T-cell (primary cell): ENCODE measurements at regions not wholly inside any gene's neighbourhood (a gene's known extent, or its start where the extent isn't known, plus 50 kb on each side); places are given as distances from the start of the nearest gene placed in this dataset.

Experiments
- ATAC-seq, 4 experiments: fragments of 200-7000 bp in 3 of 4; fragments of 150-1000 bp in 1 of 4; cut with Tn5 transposase; replicated peaks in 1 of 4; 1 replicate in 3 of 4; 2 replicates in 1 of 4; pipeline ENCODE4 v1.10.0; 2021; ENCODE audit warnings: moderate library complexity in 3 of 4, mild to moderate bottlenecking in 2 of 4, moderate number of reproducible peaks in 1 of 4
- CTCF ChIA-PET, 2 donors: fragments of 300-600 bp; sonication (Branson Sonifier 250); formaldehyde crosslinking; loops; one replicate each; lab custom pipeline; 2022; ENCODE audit warnings: antibody characterized with exemption in 2 of 2; lab: Charles Lee
- POLR2A ChIA-PET, 2 donors: fragments of 300-600 bp; sonication (Branson Sonifier 250); formaldehyde crosslinking; loops; one replicate each; lab custom pipeline; 2022; ENCODE audit warnings: antibody characterized with exemption in 2 of 2; lab: Charles Lee
- DNase-seq, 35 experiments: peaks; one replicate each; pipeline versions ENCODE4 v3.0.0 to v3.0.0-alpha.2; 2013 to 2023
- H3K27ac ChIP-seq: one replicate; pipeline ENCODE4 v1.5.1; 2013; ENCODE audit warnings: low read length
- H3K27me3 ChIP-seq, 2 experiments: replicated peaks in 1 of 2; 1 replicate in 1 of 2; 2 replicates in 1 of 2; pipeline versions ENCODE4 v1.6.1 to v1.7.0; 2013; ENCODE audit warnings: low read length in 1 of 2, mixed read lengths in 1 of 2; ENCODE audit not compliant: control insufficient read depth in 2 of 2, insufficient read depth in 2 of 2; ENCODE audit errors: extremely low read depth in 1 of 2
- H3K36me3 ChIP-seq, 2 donors: 1 replicate in 1 of 2; 2 replicates in 1 of 2; pipeline versions ENCODE4 v1.6.1 to v1.7.0; 2013; ENCODE audit warnings: low read length in 1 of 2; ENCODE audit not compliant: control insufficient read depth in 2 of 2, insufficient read depth in 1 of 2; ENCODE audit errors: extremely low read depth in 1 of 2
- H3K4me1 ChIP-seq, 2 experiments: 1 replicate in 1 of 2; 2 replicates in 1 of 2; pipeline versions ENCODE4 v1.6.1 to v1.7.0; 2013; ENCODE audit warnings: low read length in 2 of 2, mixed read lengths in 1 of 2; ENCODE audit not compliant: insufficient read depth in 2 of 2, control insufficient read depth in 1 of 2; ENCODE audit errors: extremely low read depth in 1 of 2
- H3K4me3 ChIP-seq, 2 donors: 1 replicate in 1 of 2; 2 replicates in 1 of 2; pipeline versions ENCODE4 v1.5.1 to v1.7.0; 2013; ENCODE audit warnings: mild to moderate bottlenecking in 2 of 2, low read length in 1 of 2, moderate library complexity in 1 of 2; ENCODE audit not compliant: control insufficient read depth in 1 of 2; ENCODE audit errors: extremely low read depth in 1 of 2
- H3K9me3 ChIP-seq: 2 replicates; pipeline ENCODE4 v1.7.0; 2013
- H3K27ac Mint-ChIP-seq, 2 donors: one replicate each; pipeline ENCODE4 v1.8.0; 2020 to 2021; ENCODE audit warnings: mild to moderate bottlenecking in 2 of 2, mixed read lengths in 2 of 2
- H3K27me3 Mint-ChIP-seq, 2 donors: one replicate each; pipeline ENCODE4 v1.8.0; 2021 to 2022; ENCODE audit warnings: mixed read lengths in 2 of 2
- H3K36me3 Mint-ChIP-seq: one replicate; pipeline ENCODE4 v1.8.0; 2021; ENCODE audit warnings: mixed read lengths
- H3K4me1 Mint-ChIP-seq, 3 donors: one replicate each; pipeline ENCODE4 v1.8.0; 2020 to 2022; ENCODE audit warnings: mixed read lengths in 3 of 3, mild to moderate bottlenecking in 1 of 3
- H3K4me3 Mint-ChIP-seq, 3 donors: one replicate each; pipeline ENCODE4 v1.8.0; 2020 to 2022; ENCODE audit warnings: mild to moderate bottlenecking in 3 of 3, mixed read lengths in 3 of 3, moderate library complexity in 3 of 3
- H3K9me3 Mint-ChIP-seq, 3 donors: one replicate each; pipeline ENCODE4 v1.8.0; 2020 to 2022; ENCODE audit warnings: mixed read lengths in 3 of 3
- WGBS: methylation state at CpG from one replicate; pipeline ENCODE4 v1.1.5; 2013; ENCODE audit warnings: missing lambda C conversion rate; ENCODE audit not compliant: insufficient coverage; 5-methylcytosine and 5-hydroxymethylcytosine counted together

DNA sequence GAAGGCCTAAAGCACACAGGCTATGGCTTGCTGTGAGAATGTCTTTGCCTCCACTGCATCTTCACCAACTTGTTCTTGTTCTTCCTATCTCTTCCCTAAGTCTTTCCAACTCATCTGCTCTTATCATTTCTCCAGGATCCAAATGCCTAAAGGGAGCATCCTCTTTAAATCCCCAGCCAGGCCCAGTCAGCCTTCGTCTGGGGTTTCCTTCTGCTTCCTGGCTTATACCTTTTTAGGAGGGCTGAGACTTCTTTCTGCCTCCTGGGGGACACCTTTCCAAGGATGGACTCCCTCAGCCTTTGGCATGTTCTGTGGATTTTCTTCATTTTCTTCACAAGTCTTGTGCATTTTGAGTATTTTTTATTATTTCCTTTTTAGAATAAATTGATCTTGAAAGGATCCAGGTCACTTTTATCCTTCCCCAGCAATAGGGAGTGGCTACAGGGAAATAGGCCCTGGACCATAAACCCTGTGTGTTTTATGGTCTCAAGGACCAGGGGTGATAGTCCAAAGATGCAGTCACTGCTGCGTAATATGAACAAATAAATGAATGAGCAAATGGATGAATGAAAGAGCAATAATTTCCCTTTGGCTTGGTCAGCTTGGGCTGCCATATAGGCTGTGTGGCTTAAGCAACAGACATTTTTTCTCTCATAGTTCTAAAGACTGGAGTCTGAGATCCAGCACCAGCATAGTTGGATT lies 122.1 kb upstream of the LRIG1 start:
- no peak overlapping the region for H3K27ac Mint-ChIP-seq
- no peaks in the 10 kb centered on the region for H3K4me1 ChIP-seq

DNA sequence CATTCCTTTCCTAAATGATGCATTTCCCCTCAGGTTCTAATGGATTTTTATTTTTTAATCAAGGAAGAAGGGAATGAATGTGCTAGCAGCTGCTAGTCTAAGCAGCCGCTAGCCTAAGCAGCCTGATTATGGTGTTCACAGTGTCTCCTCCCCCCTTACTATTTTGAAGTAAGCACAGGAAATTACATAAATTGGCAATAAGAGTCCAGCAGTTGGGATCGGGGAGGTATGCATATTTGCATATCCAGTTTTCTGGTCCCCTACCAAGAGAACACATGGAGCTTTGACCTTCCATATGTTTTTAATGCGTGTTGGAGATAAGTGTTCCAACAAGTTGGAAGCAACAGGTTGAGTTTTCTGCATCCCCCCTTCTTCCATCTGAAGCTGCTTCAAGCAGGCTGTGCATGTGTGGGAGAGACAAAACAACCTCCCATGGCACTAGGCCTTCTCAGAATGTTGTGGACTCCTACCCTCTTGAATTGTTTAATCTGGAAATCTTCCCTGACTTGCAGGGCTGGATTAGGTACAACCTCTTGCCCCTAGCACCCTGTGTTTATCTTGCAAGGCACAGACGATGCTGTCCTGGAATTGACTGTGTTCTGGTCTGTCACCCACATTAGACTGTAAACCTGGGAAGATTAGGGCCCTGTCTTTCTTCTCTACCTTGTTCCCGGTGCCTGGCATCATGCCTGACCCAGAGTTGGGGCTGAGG lies 124.8 kb upstream of the LRIG1 start:
- H3K4me3 Mint-ChIP-seq: no peak overlapping the region
- WGBS: 100% methylated on average over 1 of the region's 5 CpGs
- ATAC-seq: no peak

More for the DNA sequence above, 122.1 kb upstream of the LRIG1 start:
- DNase-seq (no peak), ATAC-seq (no peak)
- CTCF ChIA-PET: no interaction called here
- no peaks in the 10 kb centered on the region for H3K4me1 Mint-ChIP-seq
- H3K9me3 ChIP-seq: no peaks in the 10 kb centered on the region
- no peaks in the 10 kb centered on the region for H3K36me3 Mint-ChIP-seq
- no peak overlapping the region for H3K4me3 ChIP-seq
- no CpG with 5 or more reads among the region's 2 CpGs for WGBS
- H3K27ac ChIP-seq: no peak overlapping the region
- H3K36me3 ChIP-seq: no peaks in the 10 kb centered on the region
- H3K27me3 Mint-ChIP-seq: no peaks in the 10 kb centered on the region
- no peaks in the 10 kb centered on the region for H3K9me3 Mint-ChIP-seq
- no peak overlapping the region for H3K4me3 Mint-ChIP-seq
- POLR2A ChIA-PET: no interaction called here
- H3K27me3 ChIP-seq: no peaks in the 10 kb centered on the region

DNA sequence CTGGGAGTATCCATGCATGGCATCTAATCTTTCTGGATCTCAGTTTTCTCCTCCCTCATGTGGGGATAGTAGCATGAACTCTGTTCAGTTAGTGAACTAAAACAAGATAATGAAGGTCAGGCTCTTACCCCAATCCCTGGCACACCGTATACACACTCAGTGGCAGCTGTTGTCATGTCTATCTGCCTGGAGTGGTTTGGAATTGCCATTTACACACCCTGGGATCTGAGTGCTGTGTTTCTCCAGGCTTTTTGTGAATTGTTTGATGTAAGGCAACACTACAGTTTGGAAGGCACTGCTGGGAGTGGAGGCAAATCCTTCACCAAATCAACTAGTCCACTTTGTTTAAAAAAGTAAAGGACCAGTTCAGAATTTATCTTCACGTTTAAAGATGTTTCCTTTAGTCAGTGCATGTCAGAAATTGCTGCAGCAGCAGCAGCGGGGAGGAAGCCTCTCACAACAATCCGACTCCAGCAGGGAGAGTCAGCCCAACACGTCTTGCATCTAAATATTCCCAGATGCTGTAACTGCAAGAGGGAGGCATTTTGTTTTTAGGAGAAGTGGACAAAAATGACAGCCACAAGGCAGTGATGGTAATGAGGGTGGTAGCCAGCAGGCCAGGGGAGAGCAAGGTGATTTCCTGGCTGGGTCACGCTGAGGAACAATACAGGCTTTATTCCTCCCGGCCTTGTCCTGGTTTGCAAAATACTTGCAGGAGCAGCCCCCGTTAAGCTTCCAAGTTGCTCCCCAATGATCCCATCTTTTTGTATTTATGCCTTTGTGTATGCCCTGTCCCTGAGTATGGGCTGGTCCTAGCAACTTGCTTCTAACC lies 128.5 kb upstream of the LRIG1 start:
- peaks cover 0 to 7% of the 10 kb centered on the region in 2 donors for H3K27me3 Mint-ChIP-seq
- no peaks in the 10 kb centered on the region for H3K36me3 Mint-ChIP-seq
- 87% methylated on average over 5 of the region's 8 CpGs for WGBS
- DNase-seq (no peak), ATAC-seq (no peak)
- ChIA-PET CTCF (no interaction called here), POLR2A (no interaction called here)
- Histone ChIP-seq H3K27ac (no peak overlapping the region), H3K4me1 (no peaks in the 10 kb centered on the region), H3K36me3 (no peaks in the 10 kb centered on the region), H3K27me3 (no peaks in the 10 kb centered on the region), H3K9me3 (no peaks in the 10 kb centered on the region), H3K4me3 (no peak overlapping the region)
- H3K4me1 Mint-ChIP-seq: no peaks in the 10 kb centered on the region
- H3K9me3 Mint-ChIP-seq: no peaks in the 10 kb centered on the region
- no peak overlapping the region for H3K27ac Mint-ChIP-seq
- H3K4me3 Mint-ChIP-seq: no peak overlapping the region

More for the DNA sequence above, 124.8 kb upstream of the LRIG1 start:
- ChIA-PET CTCF (no interaction called here), POLR2A (interaction anchor here in 1 of 2 donors (0.6 kb wide), 1 partner anchor 34 kb away, joined by 8 read pairs; no protein-coding TSS in a partner anchor)
- no peaks in the 10 kb centered on the region for H3K27me3 ChIP-seq
- no peaks in the 10 kb centered on the region for H3K9me3 ChIP-seq
- no peak for DNase-seq
- no peak overlapping the region for H3K27ac ChIP-seq
- Mint-ChIP-seq H3K9me3 (no peaks in the 10 kb centered on the region), H3K36me3 (no peaks in the 10 kb centered on the region), H3K27ac (no peak overlapping the region), H3K4me1 (no peaks in the 10 kb centered on the region), H3K27me3 (no peaks in the 10 kb centered on the region)
- H3K36me3 ChIP-seq: no peaks in the 10 kb centered on the region
- H3K4me3 ChIP-seq: no peak overlapping the region
- H3K4me1 ChIP-seq: no peaks in the 10 kb centered on the region

DNA sequence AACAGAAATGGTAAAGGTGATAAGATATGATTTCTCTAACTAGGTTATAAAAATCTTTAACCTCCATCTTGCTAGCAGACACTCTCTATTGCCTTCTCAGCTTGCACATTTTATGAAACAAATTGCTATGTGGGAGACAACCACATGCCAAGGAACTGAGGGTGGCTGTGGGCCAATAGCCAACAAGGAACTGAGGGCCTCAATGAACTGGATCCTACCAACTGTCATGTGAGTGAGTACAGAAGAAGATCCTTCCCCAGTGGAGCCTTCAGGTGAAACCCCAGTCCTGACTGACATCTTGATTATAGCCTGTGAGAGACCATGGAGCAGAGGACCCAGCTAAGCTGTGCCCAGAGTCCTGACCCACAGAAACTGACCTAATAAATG lies 129.2 kb upstream of the LRIG1 start:
- H3K4me3 Mint-ChIP-seq: no peak overlapping the region
- Histone ChIP-seq H3K4me1 (no peaks in the 10 kb centered on the region), H3K9me3 (no peaks in the 10 kb centered on the region), H3K36me3 (no peaks in the 10 kb centered on the region), H3K4me3 (no peak overlapping the region), H3K27ac (no peak overlapping the region), H3K27me3 (peaks cover 0 to 4% of the 10 kb centered on the region in 2 experiments)
- ChIA-PET POLR2A (no interaction called here), CTCF (no interaction called here)
- ATAC-seq: no peak
- H3K9me3 Mint-ChIP-seq: no peaks in the 10 kb centered on the region
- no peak for DNase-seq
- no peak overlapping the region for H3K27ac Mint-ChIP-seq
- peaks cover 0 to 7% of the 10 kb centered on the region in 2 donors for H3K27me3 Mint-ChIP-seq
- H3K4me1 Mint-ChIP-seq: no peaks in the 10 kb centered on the region
- H3K36me3 Mint-ChIP-seq: no peaks in the 10 kb centered on the region

DNA sequence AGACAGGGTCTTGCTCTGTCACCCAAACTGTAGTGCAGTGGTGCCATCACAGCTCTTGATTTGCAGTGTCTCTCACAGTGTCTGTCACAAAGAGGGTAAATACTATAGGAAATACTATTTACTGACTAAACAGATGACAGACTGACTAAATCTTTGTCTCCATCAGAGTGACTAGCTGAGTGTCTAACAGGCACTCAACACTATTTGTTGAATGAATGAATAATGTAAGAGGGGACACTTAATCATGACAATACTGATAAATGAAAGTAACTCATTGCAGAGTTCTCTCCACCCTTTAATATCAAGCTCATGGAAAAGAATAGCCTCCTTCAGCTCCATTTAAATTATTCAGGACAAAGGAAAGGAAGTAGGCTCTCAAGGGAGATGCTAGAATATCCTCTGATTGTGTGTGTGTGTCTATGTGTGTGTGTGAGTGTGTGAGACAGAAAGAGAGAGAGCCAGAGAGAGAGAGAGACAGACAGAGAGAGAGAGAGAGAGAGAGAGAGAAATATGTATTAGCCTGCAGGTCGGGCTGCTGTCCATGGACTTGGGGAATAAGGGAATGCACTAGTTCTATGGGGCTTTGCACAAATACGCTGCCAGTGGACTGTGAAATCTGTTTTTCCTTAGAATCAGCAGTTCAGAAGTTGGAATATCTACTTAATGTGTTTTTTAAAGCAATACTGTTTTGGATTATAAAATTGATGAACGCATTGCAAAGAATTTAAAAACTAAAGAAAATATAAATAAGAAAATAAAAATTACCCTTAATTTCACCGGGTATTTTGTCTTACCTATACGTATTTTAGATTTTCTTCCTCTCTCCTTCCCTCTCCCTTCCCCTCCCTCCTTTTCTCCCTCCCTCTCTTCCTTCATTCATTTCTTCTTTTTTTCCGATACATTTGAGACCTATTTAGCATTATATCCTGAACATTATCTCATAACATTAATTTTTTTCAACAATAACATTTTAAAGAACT lies 132.9 kb upstream of the LRIG1 start:
- Mint-ChIP-seq H3K27ac (no peak overlapping the region), H3K36me3 (no peaks in the 10 kb centered on the region), H3K27me3 (peaks cover 0 to 9% of the 10 kb centered on the region in 2 donors), H3K4me3 (no peak overlapping the region), H3K9me3 (no peaks in the 10 kb centered on the region), H3K4me1 (peaks cover 0 to 3% (median 2%) of the 10 kb centered on the region in 3 donors)
- peaks cover 0 to 4% of the 10 kb centered on the region in 2 experiments for H3K27me3 ChIP-seq
- ATAC-seq (no peak), DNase-seq (no peak)
- H3K4me1 ChIP-seq: no peaks in the 10 kb centered on the region
- H3K27ac ChIP-seq: no peak overlapping the region
- POLR2A ChIA-PET: no interaction called here
- H3K9me3 ChIP-seq: no peaks in the 10 kb centered on the region
- no peaks in the 10 kb centered on the region for H3K36me3 ChIP-seq
- CTCF ChIA-PET: no interaction called here
- H3K4me3 ChIP-seq: no peak overlapping the region
- WGBS: 95% methylated on average over 3 of the region's 6 CpGs
